OCI-LY1 (cell line): ENCODE measurements at regions not wholly inside any gene's neighbourhood (a gene's known extent, or its start where the extent isn't known, plus 50 kb on each side); places are given as distances from the start of the nearest gene placed in this dataset.

ENCODE experiments used
- H2AFZ ChIP-seq: fragments of 200-600 bp; sonication (generic), shearing (Covaris generic); 2 replicates; pipeline ENCODE4 v1.6.0; 2014; ENCODE audit warnings: antibody characterized with exemption, mild to moderate bottlenecking, low read length
- H3F3A ChIP-seq: fragments of 200-600 bp; sonication (generic), shearing (Covaris generic); 2 replicates; pipeline ENCODE4 v1.6.0; 2014; ENCODE audit warnings: mild to moderate bottlenecking, antibody characterized with exemption, low read length, moderate library complexity; ENCODE audit not compliant: insufficient read depth
- H3K27ac ChIP-seq: fragments of 200-600 bp; sonication (generic); 2 replicates; pipeline ENCODE4 v1.5.1; 2014; ENCODE audit warnings: low read length, mixed run types, mild to moderate bottlenecking, low read depth; ENCODE audit not compliant: poor library complexity, severe bottlenecking
- H3K27me3 ChIP-seq: fragments of 200-600 bp; sonication (generic); 2 replicates; pipeline ENCODE4 v1.6.0; 2014; ENCODE audit warnings: antibody characterized with exemption, mild to moderate bottlenecking, low read length, moderate library complexity; ENCODE audit not compliant: insufficient read depth
- H3K36me3 ChIP-seq: fragments of 200-600 bp; sonication (generic); 2 replicates; pipeline ENCODE4 v1.6.1; 2014; ENCODE audit warnings: mild to moderate bottlenecking, antibody characterized with exemption, low read length, moderate library complexity, mixed read lengths; ENCODE audit not compliant: insufficient read depth
- H3K4me1 ChIP-seq: fragments of 200-600 bp; sonication (generic); 2 replicates; pipeline ENCODE4 v1.5.1; 2014; ENCODE audit warnings: mild to moderate bottlenecking, low read length, moderate library complexity; ENCODE audit not compliant: insufficient read depth, severe bottlenecking
- H3K4me2 ChIP-seq: fragments of 200-600 bp; sonication (generic), shearing (Covaris generic); 2 replicates; pipeline ENCODE4 v1.6.1; 2014; ENCODE audit warnings: low read length
- H3K4me3 ChIP-seq: fragments of 200-600 bp; sonication (generic); 2 replicates; pipeline ENCODE4 v1.5.1; 2014; ENCODE audit warnings: low read length, low read depth, mild to moderate bottlenecking, mixed read lengths; ENCODE audit not compliant: poor library complexity, severe bottlenecking
- H3K79me2 ChIP-seq: fragments of 200-600 bp; shearing (Covaris generic); 2 replicates; pipeline ENCODE4 v1.6.1; 2016; ENCODE audit warnings: mixed run types, low read length, mixed read lengths; ENCODE audit not compliant: insufficient read depth
- H3K9ac ChIP-seq: fragments of 200-600 bp; sonication (generic), shearing (Covaris generic); 2 replicates; pipeline ENCODE4 v1.6.1; 2014; ENCODE audit warnings: mild to moderate bottlenecking, low read length, mixed read lengths
- H3K9me2 ChIP-seq: fragments of 200-600 bp; sonication (generic), shearing (Covaris generic); 2 replicates; pipeline ENCODE4 v1.6.1; 2014; ENCODE audit warnings: low read depth, mild to moderate bottlenecking, low read length, mixed read lengths
- H3K9me3 ChIP-seq: fragments of 200-600 bp; shearing (Covaris generic); 2 replicates; pipeline ENCODE4 v1.6.1; 2014; ENCODE audit warnings: low read length, mixed read lengths
- H4K20me1 ChIP-seq: fragments of 200-600 bp; sonication (generic), shearing (Covaris generic); 2 replicates; pipeline ENCODE4 v1.6.0; 2016; ENCODE audit warnings: mild to moderate bottlenecking, low read length; ENCODE audit not compliant: insufficient read depth
- EZH2 ChIP-seq: fragments of 200-600 bp; sonication (generic), shearing (Covaris generic); IDR thresholded peaks from 2 replicates; pipeline ENCODE4 v1.8.0; 2017; ENCODE audit warnings: borderline replicate concordance, mixed run types, mild to moderate bottlenecking, antibody characterized with exemption, low read length, moderate library complexity, mixed read lengths
- TF ChIP-seq, protein P1 (sequence below): fragments of 200-600 bp; sonication (generic), shearing (Covaris generic); IDR thresholded peaks from 2 replicates; pipeline ENCODE4 v1.5.1; 2017; ENCODE audit warnings: mild to moderate bottlenecking, antibody characterized with exemption, low read length, moderate library complexity, mixed read lengths

DNA sequence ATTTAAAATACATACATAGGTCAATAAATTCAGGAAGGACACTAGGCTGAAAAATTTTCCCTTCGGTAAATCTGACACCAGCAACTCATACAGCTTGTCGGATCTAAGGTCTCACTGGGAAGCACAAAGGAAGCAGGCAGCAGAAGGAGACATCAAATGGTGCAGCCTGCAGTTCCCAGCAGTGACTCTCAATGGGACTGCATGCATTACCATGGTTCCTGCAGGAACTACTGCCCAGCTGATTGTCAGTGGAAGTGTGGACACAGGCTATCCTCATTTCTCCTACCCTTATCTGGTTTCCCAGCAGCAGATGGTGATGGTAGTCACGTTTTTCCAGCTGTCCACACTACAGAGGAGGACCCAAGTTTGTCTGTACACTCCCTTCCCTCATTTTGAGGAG lies 113.3 kb downstream of the PPP1R2C start:
- no peak for TF ChIP-seq EZH2
- TF ChIP-seq, protein P1, sequence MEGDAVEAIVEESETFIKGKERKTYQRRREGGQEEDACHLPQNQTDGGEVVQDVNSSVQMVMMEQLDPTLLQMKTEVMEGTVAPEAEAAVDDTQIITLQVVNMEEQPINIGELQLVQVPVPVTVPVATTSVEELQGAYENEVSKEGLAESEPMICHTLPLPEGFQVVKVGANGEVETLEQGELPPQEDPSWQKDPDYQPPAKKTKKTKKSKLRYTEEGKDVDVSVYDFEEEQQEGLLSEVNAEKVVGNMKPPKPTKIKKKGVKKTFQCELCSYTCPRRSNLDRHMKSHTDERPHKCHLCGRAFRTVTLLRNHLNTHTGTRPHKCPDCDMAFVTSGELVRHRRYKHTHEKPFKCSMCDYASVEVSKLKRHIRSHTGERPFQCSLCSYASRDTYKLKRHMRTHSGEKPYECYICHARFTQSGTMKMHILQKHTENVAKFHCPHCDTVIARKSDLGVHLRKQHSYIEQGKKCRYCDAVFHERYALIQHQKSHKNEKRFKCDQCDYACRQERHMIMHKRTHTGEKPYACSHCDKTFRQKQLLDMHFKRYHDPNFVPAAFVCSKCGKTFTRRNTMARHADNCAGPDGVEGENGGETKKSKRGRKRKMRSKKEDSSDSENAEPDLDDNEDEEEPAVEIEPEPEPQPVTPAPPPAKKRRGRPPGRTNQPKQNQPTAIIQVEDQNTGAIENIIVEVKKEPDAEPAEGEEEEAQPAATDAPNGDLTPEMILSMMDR = no peak
- no peaks in the 10 kb centered on the region for H4K20me1 ChIP-seq
- H3K27ac ChIP-seq = no peak overlapping the region
- H3K9ac ChIP-seq = no peak overlapping the region
- H3K9me2 ChIP-seq = no peaks in the 10 kb centered on the region
- H3K4me2 ChIP-seq = no peak overlapping the region
- no peaks in the 10 kb centered on the region for H3K36me3 ChIP-seq
- no peak overlapping the region for H2AFZ ChIP-seq
- H3K79me2 ChIP-seq = no peaks in the 10 kb centered on the region
- H3F3A ChIP-seq = no peaks in the 10 kb centered on the region
- no peaks in the 10 kb centered on the region for H3K27me3 ChIP-seq
- H3K9me3 ChIP-seq = no peaks in the 10 kb centered on the region
- no peak overlapping the region for H3K4me3 ChIP-seq
- H3K4me1 ChIP-seq = no peaks in the 10 kb centered on the region

- Histone ChIP-seq H3K27ac (no peak overlapping the region), H3F3A (no peaks in the 10 kb centered on the region), H3K4me2 (no peak overlapping the region), H3K79me2 (no peaks in the 10 kb centered on the region), H3K4me3 (no peak overlapping the region), H4K20me1 (no peaks in the 10 kb centered on the region), H3K9ac (no peak overlapping the region), H3K4me1 (no peaks in the 10 kb centered on the region), H2AFZ (no peak overlapping the region), H3K36me3 (no peaks in the 10 kb centered on the region), H3K9me3 (no peaks in the 10 kb centered on the region), H3K27me3 (no peaks in the 10 kb centered on the region), H3K9me2 (no peaks in the 10 kb centered on the region)
- TF ChIP-seq, protein P1 = no peak
- TF ChIP-seq EZH2 = no peak
Measured at GRCh38 chrX:42628471-42628870, 149.5 kb downstream of the PPP1R2C start.

GRCh38 chrX:42627891-42628290 lies 150.1 kb downstream of the PPP1R2C start:
- no peaks in the 10 kb centered on the region for H3K4me1 ChIP-seq
- no peaks in the 10 kb centered on the region for H3K79me2 ChIP-seq
- H3K27ac ChIP-seq = no peak overlapping the region
- TF ChIP-seq, protein P1 = no peak
- TF ChIP-seq EZH2 = no peak
- no peak overlapping the region for H2AFZ ChIP-seq
- no peaks in the 10 kb centered on the region for H3K9me3 ChIP-seq
- no peaks in the 10 kb centered on the region for H3K27me3 ChIP-seq
- no peaks in the 10 kb centered on the region for H4K20me1 ChIP-seq
- H3K4me3 ChIP-seq = no peak overlapping the region
- no peak overlapping the region for H3K4me2 ChIP-seq
- no peaks in the 10 kb centered on the region for H3F3A ChIP-seq
- H3K36me3 ChIP-seq = no peaks in the 10 kb centered on the region
- no peak overlapping the region for H3K9ac ChIP-seq
- H3K9me2 ChIP-seq = no peaks in the 10 kb centered on the region
